ENCODE measurements at regions not wholly inside any gene's neighbourhood (a gene's known extent, or its start where the extent isn't known, plus 50 kb on each side); places are given as distances from the start of the nearest gene placed in this dataset.

DNA sequence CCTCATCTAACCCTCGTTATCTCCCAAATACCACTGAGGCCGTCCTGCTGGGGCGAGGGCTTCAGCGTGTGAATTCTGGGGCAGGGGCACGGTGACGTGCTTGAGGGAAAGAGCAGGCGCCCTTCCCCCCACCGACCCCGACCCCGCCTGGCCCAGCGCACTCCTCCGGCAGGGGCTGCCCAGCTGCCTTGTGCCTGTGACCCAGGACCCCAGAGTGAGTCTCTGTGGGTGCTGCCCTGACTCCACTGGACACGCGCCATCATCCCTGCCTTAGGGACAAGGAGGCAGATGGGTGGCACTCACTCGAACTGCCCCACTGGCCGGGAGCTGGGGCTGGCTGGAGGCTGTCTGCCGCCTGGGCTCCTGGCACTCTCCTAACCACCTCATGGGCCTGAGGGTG lies 136.2 kb upstream of the LPCAT1 start (continued):
- TF ChIP-seq, protein P1, sequence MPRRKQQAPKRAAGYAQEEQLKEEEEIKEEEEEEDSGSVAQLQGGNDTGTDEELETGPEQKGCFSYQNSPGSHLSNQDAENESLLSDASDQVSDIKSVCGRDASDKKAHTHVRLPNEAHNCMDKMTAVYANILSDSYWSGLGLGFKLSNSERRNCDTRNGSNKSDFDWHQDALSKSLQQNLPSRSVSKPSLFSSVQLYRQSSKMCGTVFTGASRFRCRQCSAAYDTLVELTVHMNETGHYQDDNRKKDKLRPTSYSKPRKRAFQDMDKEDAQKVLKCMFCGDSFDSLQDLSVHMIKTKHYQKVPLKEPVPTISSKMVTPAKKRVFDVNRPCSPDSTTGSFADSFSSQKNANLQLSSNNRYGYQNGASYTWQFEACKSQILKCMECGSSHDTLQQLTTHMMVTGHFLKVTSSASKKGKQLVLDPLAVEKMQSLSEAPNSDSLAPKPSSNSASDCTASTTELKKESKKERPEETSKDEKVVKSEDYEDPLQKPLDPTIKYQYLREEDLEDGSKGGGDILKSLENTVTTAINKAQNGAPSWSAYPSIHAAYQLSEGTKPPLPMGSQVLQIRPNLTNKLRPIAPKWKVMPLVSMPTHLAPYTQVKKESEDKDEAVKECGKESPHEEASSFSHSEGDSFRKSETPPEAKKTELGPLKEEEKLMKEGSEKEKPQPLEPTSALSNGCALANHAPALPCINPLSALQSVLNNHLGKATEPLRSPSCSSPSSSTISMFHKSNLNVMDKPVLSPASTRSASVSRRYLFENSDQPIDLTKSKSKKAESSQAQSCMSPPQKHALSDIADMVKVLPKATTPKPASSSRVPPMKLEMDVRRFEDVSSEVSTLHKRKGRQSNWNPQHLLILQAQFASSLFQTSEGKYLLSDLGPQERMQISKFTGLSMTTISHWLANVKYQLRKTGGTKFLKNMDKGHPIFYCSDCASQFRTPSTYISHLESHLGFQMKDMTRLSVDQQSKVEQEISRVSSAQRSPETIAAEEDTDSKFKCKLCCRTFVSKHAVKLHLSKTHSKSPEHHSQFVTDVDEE (CRISPR knock-in tag; IDR thresholded peaks at IDR 0.05), result no peak
- no peak for TF ChIP-seq BACH2 (CRISPR knock-in tag; IDR thresholded peaks at IDR 0.05; ENCODE audit: borderline replicate concordance)
- no peak for TF ChIP-seq ESRRG (CRISPR knock-in tag; IDR thresholded peaks at IDR 0.05)
- no peak for TF ChIP-seq PPARA (CRISPR knock-in tag; IDR thresholded peaks at IDR 0.05; ENCODE audit: borderline replicate concordance)
- TF ChIP-seq TOX (CRISPR knock-in tag; IDR thresholded peaks at IDR 0.05; ENCODE audit: borderline replicate concordance), result no peak
- no peak for TF ChIP-seq ARNTL (CRISPR knock-in tag; IDR thresholded peaks at IDR 0.05; ENCODE audit: borderline replicate concordance, low read depth)
- no peak for TF ChIP-seq GLIS3 (CRISPR knock-in tag; IDR thresholded peaks at IDR 0.05)

- TF ChIP-seq ZC3H10 (CRISPR knock-in tag; IDR thresholded peaks at IDR 0.05) (no peak), BACH2 (CRISPR knock-in tag; IDR thresholded peaks at IDR 0.05; ENCODE audit: borderline replicate concordance) (no peak), TCF4 (CRISPR knock-in tag; IDR thresholded peaks at IDR 0.05; ENCODE audit: borderline replicate concordance) (no peak), TOX (CRISPR knock-in tag; IDR thresholded peaks at IDR 0.05; ENCODE audit: borderline replicate concordance) (no peak), ZFP3 (CRISPR knock-in tag; IDR thresholded peaks at IDR 0.05) (no peak), ISL1 (CRISPR knock-in tag; IDR thresholded peaks at IDR 0.05) (no peak), POU6F1 (CRISPR knock-in tag; IDR thresholded peaks at IDR 0.05; ENCODE audit: borderline replicate concordance, low read depth) (no peak), ZNF565 (CRISPR knock-in tag; conservative IDR thresholded peaks at IDR 0.05; ENCODE audit: low read depth) (no peak), CSDC2 (CRISPR knock-in tag; IDR thresholded peaks at IDR 0.05) (no peak), SNAI2 (CRISPR knock-in tag; IDR thresholded peaks at IDR 0.05) (no peak), ESRRG (CRISPR knock-in tag; IDR thresholded peaks at IDR 0.05) (no peak), OSR1 (CRISPR knock-in tag; IDR thresholded peaks at IDR 0.05) (no peak), ZFP30 (CRISPR knock-in tag; IDR thresholded peaks at IDR 0.05) (no peak), ZNF70 (CRISPR knock-in tag; IDR thresholded peaks at IDR 0.05) (no peak), GLIS3 (CRISPR knock-in tag; IDR thresholded peaks at IDR 0.05) (no peak), ARNTL (CRISPR knock-in tag; IDR thresholded peaks at IDR 0.05; ENCODE audit: borderline replicate concordance, low read depth) (no peak)
- TF ChIP-seq, protein P2, sequence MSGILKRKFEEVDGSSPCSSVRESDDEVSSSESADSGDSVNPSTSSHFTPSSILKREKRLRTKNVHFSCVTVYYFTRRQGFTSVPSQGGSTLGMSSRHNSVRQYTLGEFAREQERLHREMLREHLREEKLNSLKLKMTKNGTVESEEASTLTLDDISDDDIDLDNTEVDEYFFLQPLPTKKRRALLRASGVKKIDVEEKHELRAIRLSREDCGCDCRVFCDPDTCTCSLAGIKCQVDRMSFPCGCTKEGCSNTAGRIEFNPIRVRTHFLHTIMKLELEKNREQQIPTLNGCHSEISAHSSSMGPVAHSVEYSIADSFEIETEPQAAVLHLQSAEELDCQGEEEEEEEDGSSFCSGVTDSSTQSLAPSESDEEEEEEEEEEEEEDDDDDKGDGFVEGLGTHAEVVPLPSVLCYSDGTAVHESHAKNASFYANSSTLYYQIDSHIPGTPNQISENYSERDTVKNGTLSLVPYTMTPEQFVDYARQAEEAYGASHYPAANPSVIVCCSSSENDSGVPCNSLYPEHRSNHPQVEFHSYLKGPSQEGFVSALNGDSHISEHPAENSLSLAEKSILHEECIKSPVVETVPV (CRISPR knock-in tag; IDR thresholded peaks at IDR 0.05), result no peak
- TF ChIP-seq, protein P3, sequence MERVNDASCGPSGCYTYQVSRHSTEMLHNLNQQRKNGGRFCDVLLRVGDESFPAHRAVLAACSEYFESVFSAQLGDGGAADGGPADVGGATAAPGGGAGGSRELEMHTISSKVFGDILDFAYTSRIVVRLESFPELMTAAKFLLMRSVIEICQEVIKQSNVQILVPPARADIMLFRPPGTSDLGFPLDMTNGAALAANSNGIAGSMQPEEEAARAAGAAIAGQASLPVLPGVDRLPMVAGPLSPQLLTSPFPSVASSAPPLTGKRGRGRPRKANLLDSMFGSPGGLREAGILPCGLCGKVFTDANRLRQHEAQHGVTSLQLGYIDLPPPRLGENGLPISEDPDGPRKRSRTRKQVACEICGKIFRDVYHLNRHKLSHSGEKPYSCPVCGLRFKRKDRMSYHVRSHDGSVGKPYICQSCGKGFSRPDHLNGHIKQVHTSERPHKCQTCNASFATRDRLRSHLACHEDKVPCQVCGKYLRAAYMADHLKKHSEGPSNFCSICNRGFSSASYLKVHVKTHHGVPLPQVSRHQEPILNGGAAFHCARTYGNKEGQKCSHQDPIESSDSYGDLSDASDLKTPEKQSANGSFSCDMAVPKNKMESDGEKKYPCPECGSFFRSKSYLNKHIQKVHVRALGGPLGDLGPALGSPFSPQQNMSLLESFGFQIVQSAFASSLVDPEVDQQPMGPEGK (CRISPR knock-in tag; IDR thresholded peaks at IDR 0.05; ENCODE audit: borderline replicate concordance), result no peak
Observed at GRCh38 chr5:1659100-1659981, 135.6 kb upstream of the LPCAT1 start.

GRCh38 chr5:1658665-1659064 lies 134.9 kb upstream of the LPCAT1 start:
- ATAC-seq, result no peak
- no peak for TF ChIP-seq GLIS3 (CRISPR knock-in tag; IDR thresholded peaks at IDR 0.05)

More at GRCh38 chr5:1659100-1659981, 135.6 kb upstream of the LPCAT1 start:
- peak; percentile 8; the same call in 1 of the 3 replicates for ATAC-seq
